ENCODE measurements at regions not wholly inside any gene's neighbourhood (a gene's known extent, or its start where the extent isn't known, plus 50 kb on each side); places are given as distances from the start of the nearest gene placed in this dataset.

- H3K4me1 ChIP-seq (ENCODE audit: insufficient read depth, low read length, poor library complexity, severe bottlenecking) = no peaks in the 10 kb centered on the region
- no peaks in the 10 kb centered on the region for H3K27me3 ChIP-seq (ENCODE audit: insufficient read depth, low read length, poor library complexity, severe bottlenecking)
- no peaks in the 10 kb centered on the region for H3K9me3 ChIP-seq (ENCODE audit: insufficient read depth, low read depth, low read length)
- H3F3A ChIP-seq (ENCODE audit: low read depth) = no peaks in the 10 kb centered on the region
- H2AFZ ChIP-seq (ENCODE audit: low read length) = no peak overlapping the region
- no peak overlapping the region for H3K4me2 ChIP-seq (ENCODE audit: low read depth, low read length, poor library complexity, severe bottlenecking)
- no peaks in the 10 kb centered on the region for H3K9me2 ChIP-seq (replicated peaks; ENCODE audit: low read depth, low read length)
- no peaks in the 10 kb centered on the region for H3K79me2 ChIP-seq (ENCODE audit: insufficient read depth, low read length)
- H3K4me3 ChIP-seq (ENCODE audit: low read length, poor library complexity, severe bottlenecking) = no peak overlapping the region
- H3K9ac ChIP-seq (ENCODE audit: low read depth, low read length, poor library complexity, severe bottlenecking) = no peak overlapping the region
- H4K20me1 ChIP-seq (ENCODE audit: insufficient read depth, low read length, poor library complexity, severe bottlenecking) = no peaks in the 10 kb centered on the region
- no peak for TF ChIP-seq EZH2phosphoT487 (IDR thresholded peaks at IDR 0.05; ENCODE audit: borderline replicate concordance)
- TF ChIP-seq CTCF (conservative IDR thresholded peaks at IDR 0.05; ENCODE audit: low read length) = no peak
- H3K36me3 ChIP-seq (ENCODE audit: insufficient read depth, low read length) = no peaks in the 10 kb centered on the region
Measured at GRCh38 chr2:76450024-76450475, 739.3 kb upstream of the GCFC2 start.

- TF ChIP-seq EZH2phosphoT487 (IDR thresholded peaks at IDR 0.05; ENCODE audit: borderline replicate concordance) (no peak), CTCF (conservative IDR thresholded peaks at IDR 0.05; ENCODE audit: low read length) (no peak)
- no peaks in the 10 kb centered on the region for H3F3A ChIP-seq (ENCODE audit: low read depth)
- H3K36me3 ChIP-seq (ENCODE audit: insufficient read depth, low read length) = no peaks in the 10 kb centered on the region
- no peak overlapping the region for H3K9ac ChIP-seq (ENCODE audit: low read depth, low read length, poor library complexity, severe bottlenecking)
- no peak overlapping the region for H2AFZ ChIP-seq (ENCODE audit: low read length)
- no peak overlapping the region for H3K4me2 ChIP-seq (ENCODE audit: low read depth, low read length, poor library complexity, severe bottlenecking)
- H3K4me3 ChIP-seq (ENCODE audit: low read length, poor library complexity, severe bottlenecking) = no peak overlapping the region
- H3K9me2 ChIP-seq (replicated peaks; ENCODE audit: low read depth, low read length) = no peaks in the 10 kb centered on the region
- H3K79me2 ChIP-seq (ENCODE audit: insufficient read depth, low read length) = no peaks in the 10 kb centered on the region
- H3K27me3 ChIP-seq (ENCODE audit: insufficient read depth, low read length, poor library complexity, severe bottlenecking) = no peaks in the 10 kb centered on the region
- no peaks in the 10 kb centered on the region for H3K9me3 ChIP-seq (ENCODE audit: insufficient read depth, low read depth, low read length)
- no peaks in the 10 kb centered on the region for H3K4me1 ChIP-seq (ENCODE audit: insufficient read depth, low read length, poor library complexity, severe bottlenecking)
- no peaks in the 10 kb centered on the region for H4K20me1 ChIP-seq (ENCODE audit: insufficient read depth, low read length, poor library complexity, severe bottlenecking)
Measured at GRCh38 chr2:76448956-76449355, 738.2 kb upstream of the GCFC2 start.

GRCh38 chr2:76447294-76447693 lies 736.6 kb upstream of the GCFC2 start:
- H3K36me3 ChIP-seq (ENCODE audit: insufficient read depth, low read length) = no peaks in the 10 kb centered on the region
- no peaks in the 10 kb centered on the region for H3K4me1 ChIP-seq (ENCODE audit: insufficient read depth, low read length, poor library complexity, severe bottlenecking)
- H2AFZ ChIP-seq (ENCODE audit: low read length) = no peak overlapping the region
- TF ChIP-seq EZH2phosphoT487 (IDR thresholded peaks at IDR 0.05; ENCODE audit: borderline replicate concordance) = no peak
- no peak for TF ChIP-seq CTCF (conservative IDR thresholded peaks at IDR 0.05; ENCODE audit: low read length)
- H3K4me3 ChIP-seq (ENCODE audit: low read length, poor library complexity, severe bottlenecking) = no peak overlapping the region
- H3K9me2 ChIP-seq (replicated peaks; ENCODE audit: low read depth, low read length) = no peaks in the 10 kb centered on the region
- no peaks in the 10 kb centered on the region for H3K27me3 ChIP-seq (ENCODE audit: insufficient read depth, low read length, poor library complexity, severe bottlenecking)
- no peak overlapping the region for H3K9ac ChIP-seq (ENCODE audit: low read depth, low read length, poor library complexity, severe bottlenecking)
- H3K4me2 ChIP-seq (ENCODE audit: low read depth, low read length, poor library complexity, severe bottlenecking) = no peak overlapping the region
- no peaks in the 10 kb centered on the region for H4K20me1 ChIP-seq (ENCODE audit: insufficient read depth, low read length, poor library complexity, severe bottlenecking)
- H3K79me2 ChIP-seq (ENCODE audit: insufficient read depth, low read length) = no peaks in the 10 kb centered on the region
- no peaks in the 10 kb centered on the region for H3F3A ChIP-seq (ENCODE audit: low read depth)
- no peaks in the 10 kb centered on the region for H3K9me3 ChIP-seq (ENCODE audit: insufficient read depth, low read depth, low read length)
